Loucy (cell line): ENCODE measurements at regions not wholly inside any gene's neighbourhood (a gene's known extent, or its start where the extent isn't known, plus 50 kb on each side); places are given as distances from the start of the nearest gene placed in this dataset.
A peak's percentile ranks its signal among the peaks of the same experiment; 100 is the strongest.

ENCODE experiments used
- H2AFZ ChIP-seq: fragments of 200-600 bp; sonication (generic); 2 replicates; pipeline ENCODE4 v1.6.0; 2016; ENCODE audit warnings: antibody characterized with exemption, mild to moderate bottlenecking, low read length, moderate library complexity
- H3F3A ChIP-seq: fragments of 200-600 bp; 2 replicates; pipeline ENCODE4 v1.6.0; 2016; ENCODE audit warnings: antibody characterized with exemption, low read depth, mild to moderate bottlenecking
- H3K27me3 ChIP-seq: fragments of 200-600 bp; sonication (generic); 2 replicates; pipeline ENCODE4 v1.6.1; 2014; ENCODE audit warnings: low read length, mild to moderate bottlenecking; ENCODE audit not compliant: insufficient read depth, poor library complexity, severe bottlenecking
- H3K36me3 ChIP-seq: fragments of 200-600 bp; sonication (generic); 2 replicates; pipeline ENCODE4 v1.6.1; 2016; ENCODE audit warnings: low read length; ENCODE audit not compliant: insufficient read depth
- H3K4me1 ChIP-seq: fragments of 200-600 bp; sonication (generic); 2 replicates; pipeline ENCODE4 v1.5.1; 2014; ENCODE audit warnings: low read length, mild to moderate bottlenecking; ENCODE audit not compliant: insufficient read depth, poor library complexity, severe bottlenecking
- H3K4me2 ChIP-seq: fragments of 200-600 bp; sonication (generic); 2 replicates; pipeline ENCODE4 v1.6.0; 2014; ENCODE audit warnings: antibody characterized with exemption, low read length, low read depth, mild to moderate bottlenecking; ENCODE audit not compliant: poor library complexity, severe bottlenecking
- H3K4me3 ChIP-seq: fragments of 200-600 bp; sonication (generic); 2 replicates; pipeline ENCODE4 v1.5.1; 2014; ENCODE audit warnings: low read length, mild to moderate bottlenecking, mixed read lengths; ENCODE audit not compliant: poor library complexity, severe bottlenecking
- H3K79me2 ChIP-seq: fragments of 200-600 bp; sonication (generic); 2 replicates; pipeline ENCODE4 v1.6.1; 2014; ENCODE audit warnings: low read length; ENCODE audit not compliant: insufficient read depth
- H3K9ac ChIP-seq: fragments of 200-600 bp; sonication (generic); 2 replicates; pipeline ENCODE4 v1.6.0; 2014; ENCODE audit warnings: mild to moderate bottlenecking, low read depth, low read length, moderate library complexity; ENCODE audit not compliant: poor library complexity, severe bottlenecking
- H3K9me2 ChIP-seq: fragments of 200-600 bp; sonication (generic); replicated peaks from 2 replicates; pipeline ENCODE4 v1.6.1; 2016; ENCODE audit warnings: low read depth, low read length, mixed read lengths
- H3K9me3 ChIP-seq: fragments of 200-600 bp; sonication (generic); 2 replicates; pipeline ENCODE4 v1.6.1; 2014; ENCODE audit warnings: mild to moderate bottlenecking, antibody characterized with exemption, low read length, low read depth; ENCODE audit not compliant: insufficient read depth
- H4K20me1 ChIP-seq: fragments of 200-600 bp; sonication (generic); 2 replicates; pipeline ENCODE4 v1.6.0; 2014; ENCODE audit warnings: antibody characterized with exemption, low read length, mild to moderate bottlenecking; ENCODE audit not compliant: insufficient read depth, poor library complexity, severe bottlenecking
- EZH2phosphoT487 ChIP-seq: fragments of 200-600 bp; IDR thresholded peaks from 2 replicates; pipeline ENCODE4 v1.6.1; 2018; ENCODE audit warnings: antibody characterized with exemption, mild to moderate bottlenecking, moderate library complexity, borderline replicate concordance
- TF ChIP-seq, protein P1 (sequence below): fragments of 200-600 bp; sonication (generic); conservative IDR thresholded peaks from 2 replicates; pipeline ENCODE4 v1.5.1; 2014; ENCODE audit warnings: mild to moderate bottlenecking, antibody characterized with exemption, low read length

- H4K20me1 ChIP-seq = no peaks in the 10 kb centered on the region
- TF ChIP-seq, protein P1, sequence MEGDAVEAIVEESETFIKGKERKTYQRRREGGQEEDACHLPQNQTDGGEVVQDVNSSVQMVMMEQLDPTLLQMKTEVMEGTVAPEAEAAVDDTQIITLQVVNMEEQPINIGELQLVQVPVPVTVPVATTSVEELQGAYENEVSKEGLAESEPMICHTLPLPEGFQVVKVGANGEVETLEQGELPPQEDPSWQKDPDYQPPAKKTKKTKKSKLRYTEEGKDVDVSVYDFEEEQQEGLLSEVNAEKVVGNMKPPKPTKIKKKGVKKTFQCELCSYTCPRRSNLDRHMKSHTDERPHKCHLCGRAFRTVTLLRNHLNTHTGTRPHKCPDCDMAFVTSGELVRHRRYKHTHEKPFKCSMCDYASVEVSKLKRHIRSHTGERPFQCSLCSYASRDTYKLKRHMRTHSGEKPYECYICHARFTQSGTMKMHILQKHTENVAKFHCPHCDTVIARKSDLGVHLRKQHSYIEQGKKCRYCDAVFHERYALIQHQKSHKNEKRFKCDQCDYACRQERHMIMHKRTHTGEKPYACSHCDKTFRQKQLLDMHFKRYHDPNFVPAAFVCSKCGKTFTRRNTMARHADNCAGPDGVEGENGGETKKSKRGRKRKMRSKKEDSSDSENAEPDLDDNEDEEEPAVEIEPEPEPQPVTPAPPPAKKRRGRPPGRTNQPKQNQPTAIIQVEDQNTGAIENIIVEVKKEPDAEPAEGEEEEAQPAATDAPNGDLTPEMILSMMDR = no peak
- no peak for TF ChIP-seq EZH2phosphoT487
- no peak overlapping the region for H3K9ac ChIP-seq
- no peaks in the 10 kb centered on the region for H3F3A ChIP-seq
- H3K79me2 ChIP-seq = no peaks in the 10 kb centered on the region
- H3K36me3 ChIP-seq = no peaks in the 10 kb centered on the region
- no peak overlapping the region for H2AFZ ChIP-seq
- H3K4me3 ChIP-seq = no peak overlapping the region
- no peaks in the 10 kb centered on the region for H3K9me3 ChIP-seq
- H3K9me2 ChIP-seq = no peaks in the 10 kb centered on the region
- no peaks in the 10 kb centered on the region for H3K27me3 ChIP-seq
- H3K4me1 ChIP-seq = no peaks in the 10 kb centered on the region
- no peak overlapping the region for H3K4me2 ChIP-seq
Observed at GRCh38 chr2:223238301-223238700, 186.3 kb downstream of the KCNE4 start.

- Histone ChIP-seq H3K4me1 (no peaks in the 10 kb centered on the region), H3K36me3 (no peaks in the 10 kb centered on the region), H3K9me3 (no peaks in the 10 kb centered on the region; the same call in 1 of the 2 replicates), H3K9me2 (no peaks in the 10 kb centered on the region), H3K4me2 (no peak overlapping the region), H3K4me3 (no peak overlapping the region), H4K20me1 (no peaks in the 10 kb centered on the region), H3K79me2 (no peaks in the 10 kb centered on the region), H2AFZ (no peak overlapping the region), H3K27me3 (no peaks in the 10 kb centered on the region), H3F3A (no peaks in the 10 kb centered on the region), H3K9ac (no peak overlapping the region)
- no peak for TF ChIP-seq EZH2phosphoT487
- TF ChIP-seq, protein P1 = no peak
Observed at GRCh38 chr2:223243233-223243632, 191.2 kb downstream of the KCNE4 start.

- Histone ChIP-seq H3K79me2 (no peaks in the 10 kb centered on the region), H3K4me1 (no peaks in the 10 kb centered on the region), H3K9ac (no peak overlapping the region), H3K4me2 (no peak overlapping the region), H2AFZ (peak overlapping the region; percentile 72), H3F3A (no peaks in the 10 kb centered on the region), H4K20me1 (no peaks in the 10 kb centered on the region), H3K9me3 (no peaks in the 10 kb centered on the region; the same call in 1 of the 2 replicates), H3K4me3 (no peak overlapping the region), H3K36me3 (no peaks in the 10 kb centered on the region), H3K27me3 (no peaks in the 10 kb centered on the region), H3K9me2 (no peaks in the 10 kb centered on the region)
- no peak for TF ChIP-seq EZH2phosphoT487
- TF ChIP-seq, protein P1 = peak; percentile 83
Observed at GRCh38 chr2:223247136-223247535, 195.1 kb downstream of the KCNE4 start.
